Ishikawa (cell line): ENCODE measurements at regions not wholly inside any gene's neighbourhood (a gene's known extent, or its start where the extent isn't known, plus 50 kb on each side); places are given as distances from the start of the nearest gene placed in this dataset.

ENCODE experiments used
- CEBPB ChIP-seq: IDR thresholded peaks from 2 replicates; pipeline ENCODE4 v1.6.1; 2012
- CREB1 ChIP-seq: IDR thresholded peaks from 2 replicates; pipeline ENCODE4 v1.6.1; 2012; ENCODE audit warnings: low read depth
- EGR1 ChIP-seq: IDR thresholded peaks from 2 replicates; pipeline ENCODE4 v1.6.1; 2012
- EP300 ChIP-seq: IDR thresholded peaks from 2 replicates; pipeline ENCODE4 v1.6.1; 2012; ENCODE audit warnings: borderline replicate concordance
- FOXM1 ChIP-seq: IDR thresholded peaks from 2 replicates; pipeline ENCODE4 v1.6.1; 2012; ENCODE audit warnings: low read depth, borderline replicate concordance
- RAD21 ChIP-seq: IDR thresholded peaks from 2 replicates; pipeline ENCODE4 v1.6.1; 2012; ENCODE audit warnings: low read depth
- TAF1 ChIP-seq: IDR thresholded peaks from 2 replicates; pipeline ENCODE4 v1.6.1; 2012; ENCODE audit warnings: low read depth, mild to moderate bottlenecking
- TCF12 ChIP-seq: IDR thresholded peaks from 2 replicates; pipeline ENCODE4 v1.6.1; 2012; ENCODE audit warnings: low read depth
- TEAD4 ChIP-seq: IDR thresholded peaks from 2 replicates; pipeline ENCODE4 v1.6.1; 2012
- YY1 ChIP-seq: IDR thresholded peaks from 2 replicates; pipeline ENCODE4 v1.6.1; 2012; ENCODE audit warnings: low read depth
- ZBTB7A ChIP-seq: IDR thresholded peaks from 2 replicates; pipeline ENCODE4 v1.6.1; 2012; ENCODE audit warnings: low read depth
- TF ChIP-seq, protein P1 (sequence below): IDR thresholded peaks from 2 replicates; pipeline ENCODE4 v1.6.1; 2012
- TF ChIP-seq, protein P2 (sequence below): IDR thresholded peaks from 2 replicates; pipeline ENCODE4 v1.6.1; 2012
- TF ChIP-seq, protein P3 (sequence below): IDR thresholded peaks from 2 replicates; pipeline ENCODE4 v1.6.1; 2012; ENCODE audit warnings: low read depth, mild to moderate bottlenecking

DNA sequence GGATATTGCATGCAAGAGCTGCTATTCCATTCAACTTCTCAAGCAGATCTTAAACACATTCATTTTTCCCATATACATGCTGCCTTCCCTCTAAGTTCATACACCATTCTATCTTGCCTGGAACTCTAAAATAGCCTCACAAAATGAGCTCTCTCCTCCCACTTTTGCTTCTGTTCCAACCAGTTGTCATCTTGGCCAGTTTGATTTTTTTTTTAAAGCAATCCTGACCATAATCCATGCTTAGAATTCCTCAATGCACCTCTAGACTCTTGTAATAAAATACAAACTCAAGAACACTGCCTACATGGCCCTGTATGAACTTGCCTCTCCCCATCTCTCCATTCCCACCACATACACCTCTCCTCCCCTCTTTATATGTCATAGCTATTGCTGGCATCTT, 68.6 kb upstream of the NPHP3 start:
- TF ChIP-seq TAF1 (no peak), EP300 (no peak), CREB1 (no peak), RAD21 (no peak), YY1 (no peak), FOXM1 (no peak), CEBPB (no peak), TEAD4 (no peak), EGR1 (no peak), TCF12 (no peak), ZBTB7A (no peak)
- TF ChIP-seq, protein P1, sequence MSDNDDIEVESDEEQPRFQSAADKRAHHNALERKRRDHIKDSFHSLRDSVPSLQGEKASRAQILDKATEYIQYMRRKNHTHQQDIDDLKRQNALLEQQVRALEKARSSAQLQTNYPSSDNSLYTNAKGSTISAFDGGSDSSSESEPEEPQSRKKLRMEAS: no peak
- TF ChIP-seq, protein P2, sequence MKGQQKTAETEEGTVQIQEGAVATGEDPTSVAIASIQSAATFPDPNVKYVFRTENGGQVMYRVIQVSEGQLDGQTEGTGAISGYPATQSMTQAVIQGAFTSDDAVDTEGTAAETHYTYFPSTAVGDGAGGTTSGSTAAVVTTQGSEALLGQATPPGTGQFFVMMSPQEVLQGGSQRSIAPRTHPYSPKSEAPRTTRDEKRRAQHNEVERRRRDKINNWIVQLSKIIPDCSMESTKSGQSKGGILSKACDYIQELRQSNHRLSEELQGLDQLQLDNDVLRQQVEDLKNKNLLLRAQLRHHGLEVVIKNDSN: no peak
- TF ChIP-seq, protein P3, sequence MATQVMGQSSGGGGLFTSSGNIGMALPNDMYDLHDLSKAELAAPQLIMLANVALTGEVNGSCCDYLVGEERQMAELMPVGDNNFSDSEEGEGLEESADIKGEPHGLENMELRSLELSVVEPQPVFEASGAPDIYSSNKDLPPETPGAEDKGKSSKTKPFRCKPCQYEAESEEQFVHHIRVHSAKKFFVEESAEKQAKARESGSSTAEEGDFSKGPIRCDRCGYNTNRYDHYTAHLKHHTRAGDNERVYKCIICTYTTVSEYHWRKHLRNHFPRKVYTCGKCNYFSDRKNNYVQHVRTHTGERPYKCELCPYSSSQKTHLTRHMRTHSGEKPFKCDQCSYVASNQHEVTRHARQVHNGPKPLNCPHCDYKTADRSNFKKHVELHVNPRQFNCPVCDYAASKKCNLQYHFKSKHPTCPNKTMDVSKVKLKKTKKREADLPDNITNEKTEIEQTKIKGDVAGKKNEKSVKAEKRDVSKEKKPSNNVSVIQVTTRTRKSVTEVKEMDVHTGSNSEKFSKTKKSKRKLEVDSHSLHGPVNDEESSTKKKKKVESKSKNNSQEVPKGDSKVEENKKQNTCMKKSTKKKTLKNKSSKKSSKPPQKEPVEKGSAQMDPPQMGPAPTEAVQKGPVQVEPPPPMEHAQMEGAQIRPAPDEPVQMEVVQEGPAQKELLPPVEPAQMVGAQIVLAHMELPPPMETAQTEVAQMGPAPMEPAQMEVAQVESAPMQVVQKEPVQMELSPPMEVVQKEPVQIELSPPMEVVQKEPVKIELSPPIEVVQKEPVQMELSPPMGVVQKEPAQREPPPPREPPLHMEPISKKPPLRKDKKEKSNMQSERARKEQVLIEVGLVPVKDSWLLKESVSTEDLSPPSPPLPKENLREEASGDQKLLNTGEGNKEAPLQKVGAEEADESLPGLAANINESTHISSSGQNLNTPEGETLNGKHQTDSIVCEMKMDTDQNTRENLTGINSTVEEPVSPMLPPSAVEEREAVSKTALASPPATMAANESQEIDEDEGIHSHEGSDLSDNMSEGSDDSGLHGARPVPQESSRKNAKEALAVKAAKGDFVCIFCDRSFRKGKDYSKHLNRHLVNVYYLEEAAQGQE: no peak
